ENCODE measurements at regions not wholly inside any gene's neighbourhood (a gene's known extent, or its start where the extent isn't known, plus 50 kb on each side); places are given as distances from the start of the nearest gene placed in this dataset.

DNA sequence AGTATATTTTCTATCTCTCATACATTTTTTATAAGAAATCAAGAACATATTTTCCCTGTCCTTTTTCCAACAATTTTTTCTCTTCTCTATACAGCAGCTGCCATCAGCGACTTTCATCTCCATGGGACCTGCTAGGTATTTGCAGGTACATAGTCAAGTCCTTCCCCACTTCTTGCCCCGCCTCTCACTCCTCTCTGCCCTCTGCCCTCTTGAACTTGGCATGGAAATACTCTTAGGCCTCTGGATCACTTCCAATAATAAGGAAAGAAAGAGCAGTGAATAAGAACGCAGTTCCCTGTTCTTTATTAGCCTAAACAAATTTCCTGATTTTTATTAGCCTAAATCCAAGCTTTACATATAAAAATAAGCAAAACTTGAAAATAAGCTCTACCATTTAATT is 353.1 kb downstream of the SEC23A start:
- TF ChIP-seq, protein P1, sequence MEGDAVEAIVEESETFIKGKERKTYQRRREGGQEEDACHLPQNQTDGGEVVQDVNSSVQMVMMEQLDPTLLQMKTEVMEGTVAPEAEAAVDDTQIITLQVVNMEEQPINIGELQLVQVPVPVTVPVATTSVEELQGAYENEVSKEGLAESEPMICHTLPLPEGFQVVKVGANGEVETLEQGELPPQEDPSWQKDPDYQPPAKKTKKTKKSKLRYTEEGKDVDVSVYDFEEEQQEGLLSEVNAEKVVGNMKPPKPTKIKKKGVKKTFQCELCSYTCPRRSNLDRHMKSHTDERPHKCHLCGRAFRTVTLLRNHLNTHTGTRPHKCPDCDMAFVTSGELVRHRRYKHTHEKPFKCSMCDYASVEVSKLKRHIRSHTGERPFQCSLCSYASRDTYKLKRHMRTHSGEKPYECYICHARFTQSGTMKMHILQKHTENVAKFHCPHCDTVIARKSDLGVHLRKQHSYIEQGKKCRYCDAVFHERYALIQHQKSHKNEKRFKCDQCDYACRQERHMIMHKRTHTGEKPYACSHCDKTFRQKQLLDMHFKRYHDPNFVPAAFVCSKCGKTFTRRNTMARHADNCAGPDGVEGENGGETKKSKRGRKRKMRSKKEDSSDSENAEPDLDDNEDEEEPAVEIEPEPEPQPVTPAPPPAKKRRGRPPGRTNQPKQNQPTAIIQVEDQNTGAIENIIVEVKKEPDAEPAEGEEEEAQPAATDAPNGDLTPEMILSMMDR (IDR thresholded peaks at IDR 0.05; ENCODE audit: low read depth, low read length), result no peak
- POLR2A ChIA-PET, result no interaction called here
- CTCF ChIA-PET, result no interaction called here
- no peak for DNase-seq (ENCODE audit: low read depth, low spot score)
- Histone ChIP-seq H3K9me3 (ENCODE audit: control insufficient read depth, insufficient read depth, low read length) (no peaks in the 10 kb centered on the region), H3K4me3 (ENCODE audit: low read depth, low read length) (no peak overlapping the region), H3K27ac (ENCODE audit: low read depth, low read length) (no peak overlapping the region), H3K27me3 (ENCODE audit: control insufficient read depth, insufficient read depth, low read length) (no peaks in the 10 kb centered on the region)

DNA sequence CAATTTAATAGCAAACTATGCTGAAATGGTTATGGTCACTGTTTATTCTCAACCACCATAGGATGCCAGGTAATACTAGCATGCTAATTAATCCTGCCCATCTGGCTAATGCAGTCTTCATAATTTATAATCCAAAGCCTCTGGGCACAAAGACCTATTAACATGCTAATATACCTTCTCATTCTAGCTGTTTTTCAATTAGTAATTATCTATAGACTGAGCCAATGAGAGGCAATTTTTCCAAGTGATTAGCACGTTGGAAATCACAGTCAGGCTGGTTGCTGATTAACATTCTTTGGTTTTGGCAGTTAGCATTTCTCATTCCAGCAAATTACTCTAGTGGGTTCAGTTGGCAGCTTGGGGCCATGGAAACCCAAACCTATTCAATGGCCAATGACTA is 357.2 kb downstream of the SEC23A start:
- ChIA-PET POLR2A (no interaction called here), CTCF (interaction anchor here (1.3 to 1.5 kb wide), 2 partner anchors 22 to 24 kb away, joined by 5 read pairs; no protein-coding TSS in a partner anchor)

DNA sequence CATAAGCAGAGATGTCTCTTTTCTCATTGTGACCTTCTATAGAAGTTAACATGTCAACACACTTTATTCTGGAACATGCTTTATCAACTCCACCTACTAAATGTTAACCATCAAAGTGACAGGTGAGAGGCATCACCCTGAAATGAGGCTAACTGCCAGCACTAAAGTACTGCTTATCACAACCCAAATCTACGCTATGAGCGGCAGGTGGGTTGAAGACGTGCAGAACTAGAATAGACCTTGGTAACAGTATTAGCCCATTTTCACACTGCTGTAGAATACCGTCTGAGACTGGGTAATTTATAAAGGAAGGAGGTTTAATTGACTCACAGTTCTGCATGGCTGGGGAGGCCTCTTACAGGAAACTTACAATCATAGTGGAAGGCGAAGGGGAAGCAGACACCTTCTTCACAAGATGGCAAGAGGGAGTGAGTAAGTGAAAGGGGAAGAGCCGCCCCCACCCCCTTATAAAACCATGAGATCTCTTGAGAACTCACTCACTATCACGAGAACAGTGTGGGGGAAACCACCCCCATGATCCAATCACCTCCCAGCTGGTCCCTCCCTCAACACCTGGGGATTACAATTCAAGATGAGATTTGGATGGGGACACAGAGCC is 359.0 kb downstream of the SEC23A start:
- ChIA-PET POLR2A (no interaction called here), CTCF (interaction anchor here (1.1 kb wide), 1 partner anchor 23 kb away, joined by 3 read pairs; no protein-coding TSS in a partner anchor)
- TF ChIP-seq, protein P1 (IDR thresholded peaks at IDR 0.05; ENCODE audit: low read depth, low read length), result no peak
- no peak for DNase-seq (ENCODE audit: low read depth, low spot score)
- Histone ChIP-seq H3K4me3 (ENCODE audit: low read depth, low read length) (no peak overlapping the region), H3K27me3 (ENCODE audit: control insufficient read depth, insufficient read depth, low read length) (no peaks in the 10 kb centered on the region), H3K27ac (ENCODE audit: low read depth, low read length) (no peak overlapping the region), H3K9me3 (ENCODE audit: control insufficient read depth, insufficient read depth, low read length) (no peaks in the 10 kb centered on the region)

More for the DNA sequence above, 357.2 kb downstream of the SEC23A start:
- TF ChIP-seq, protein P1 (IDR thresholded peaks at IDR 0.05; ENCODE audit: low read depth, low read length), result no peak
- Histone ChIP-seq H3K4me3 (ENCODE audit: low read depth, low read length) (no peak overlapping the region), H3K9me3 (ENCODE audit: control insufficient read depth, insufficient read depth, low read length) (no peaks in the 10 kb centered on the region), H3K27me3 (ENCODE audit: control insufficient read depth, insufficient read depth, low read length) (no peaks in the 10 kb centered on the region), H3K27ac (ENCODE audit: low read depth, low read length) (no peak overlapping the region)
- DNase-seq (ENCODE audit: low read depth, low spot score), result no peak

DNA sequence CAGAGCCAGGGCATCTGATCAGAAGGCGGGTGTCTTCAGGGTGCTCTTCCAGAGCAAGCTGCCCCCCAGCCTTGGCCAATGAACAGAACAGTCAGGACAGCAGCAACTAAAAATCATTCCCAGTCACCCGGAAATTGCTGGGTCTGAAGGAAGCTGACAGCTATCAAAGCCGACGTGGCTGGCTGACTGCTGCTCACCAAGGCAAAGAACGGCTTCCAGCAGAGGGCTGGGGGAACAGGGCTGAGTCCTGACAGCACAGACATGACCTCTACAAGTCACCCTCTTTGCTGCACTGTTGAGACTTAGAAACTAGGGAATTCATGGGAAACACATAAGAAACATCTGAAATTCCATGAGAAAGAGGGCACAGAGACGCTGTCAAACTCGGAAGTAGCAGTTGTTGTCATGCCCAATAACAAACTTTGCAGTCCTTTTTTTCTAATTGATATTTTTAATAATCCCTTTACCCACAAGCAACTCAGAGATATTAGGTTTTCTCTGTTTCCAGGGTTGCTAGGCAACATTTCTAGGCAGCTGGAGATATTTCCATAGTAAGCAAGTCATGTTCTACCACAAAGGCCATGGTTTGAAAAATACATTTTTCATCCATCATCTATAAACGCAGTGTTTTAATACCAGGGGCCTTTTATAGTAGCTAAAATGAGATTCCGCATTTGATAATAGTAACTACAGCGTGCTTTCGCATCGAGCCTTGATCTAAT is 365.2 kb downstream of the SEC23A start:
- TF ChIP-seq, protein P1 (IDR thresholded peaks at IDR 0.05; ENCODE audit: low read depth, low read length), result no peak
- no peak overlapping the region for H3K27ac ChIP-seq (ENCODE audit: low read depth, low read length)
- ChIA-PET POLR2A (no interaction called here), CTCF (interaction anchor here (0.7 kb wide), 1 partner anchor 16 kb away, joined by 3 read pairs; no protein-coding TSS in a partner anchor)
- H3K4me3 ChIP-seq (ENCODE audit: low read depth, low read length), result no peak overlapping the region
- no peaks in the 10 kb centered on the region for H3K9me3 ChIP-seq (ENCODE audit: control insufficient read depth, insufficient read depth, low read length)
- peaks cover 2% of the 10 kb centered on the region for H3K27me3 ChIP-seq (ENCODE audit: control insufficient read depth, insufficient read depth, low read length)
- DNase-seq (ENCODE audit: low read depth, low spot score), result no peak

DNA sequence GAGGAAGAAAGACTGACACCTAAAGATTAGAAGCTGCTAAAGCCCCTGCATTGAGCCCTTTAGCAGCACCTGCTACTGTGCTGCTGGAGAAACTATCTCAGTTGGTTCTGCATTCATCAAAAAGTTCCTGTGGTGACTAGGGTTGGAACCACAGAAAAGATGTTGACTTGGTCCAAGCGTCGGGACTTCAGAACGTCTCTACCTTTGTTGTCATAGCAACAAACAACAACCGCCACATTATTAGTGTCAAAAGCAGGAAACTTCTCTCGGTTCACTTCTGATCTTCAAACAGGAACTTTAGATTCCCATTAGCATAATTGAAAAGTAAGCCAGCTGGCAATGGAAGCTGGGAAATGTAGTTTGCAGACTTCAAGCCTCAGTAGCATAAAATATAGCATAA is 368.0 kb downstream of the SEC23A start:
- CTCF ChIA-PET, result interaction anchor here (1.3 kb wide), 1 partner anchor 13 kb away, joined by 6 read pairs; no protein-coding TSS in a partner anchor

More for the DNA sequence above, 368.0 kb downstream of the SEC23A start:
- DNase-seq (ENCODE audit: low read depth, low spot score), result no peak
- Histone ChIP-seq H3K4me3 (ENCODE audit: low read depth, low read length) (no peak overlapping the region), H3K9me3 (ENCODE audit: control insufficient read depth, insufficient read depth, low read length) (no peaks in the 10 kb centered on the region), H3K27ac (ENCODE audit: low read depth, low read length) (no peak overlapping the region), H3K27me3 (ENCODE audit: control insufficient read depth, insufficient read depth, low read length) (peaks cover 2% of the 10 kb centered on the region)
- POLR2A ChIA-PET, result no interaction called here
- TF ChIP-seq, protein P1 (IDR thresholded peaks at IDR 0.05; ENCODE audit: low read depth, low read length), result no peak
